Activated CD8-positive, alpha-beta memory T cell treated with anti-CD3 and anti-CD28 coated beads for 24 hours (primary cell): ENCODE measurements at regions not wholly inside any gene's neighbourhood (a gene's known extent, or its start where the extent isn't known, plus 50 kb on each side); places are given as distances from the start of the nearest gene placed in this dataset.
"Not testable (repeated sequence)": the region's sequence is repeated elsewhere in the genome, so short reads cannot be mapped to it uniquely, and the experiment has no call there.

ENCODE experiments used
- DNase-seq: peaks from one replicate; pipeline ENCODE4 v3.0.0-alpha.2; 2020

GRCh38 chr10:119996944-119997343, 104.4 kb downstream of the SEC23IP start:
- DNase-seq: no peak

- no peak for DNase-seq
Measured at GRCh38 chr10:119997429-119997828, 104.9 kb downstream of the SEC23IP start.

GRCh38 chr10:120002785-120003184, 110.3 kb downstream of the SEC23IP start:
- no peak for DNase-seq

GRCh38 chr10:120005207-120006201, 113.0 kb downstream of the SEC23IP start:
- DNase-seq: no peak

- no peak for DNase-seq
Measured at GRCh38 chr10:120007261-120007660, 114.7 kb downstream of the SEC23IP start.

GRCh38 chr10:120011359-120012130, 119.0 kb downstream of the SEC23IP start:
- no peak for DNase-seq

GRCh38 chr10:120012131-120012400, 119.5 kb downstream of the SEC23IP start:
- no peak for DNase-seq

- no peak for DNase-seq
Measured at GRCh38 chr10:120012566-120012965, 120.0 kb downstream of the SEC23IP start.

GRCh38 chr10:120014031-120014430, 121.5 kb downstream of the SEC23IP start:
- DNase-seq: no peak

GRCh38 chr10:120015064-120015463, 122.5 kb downstream of the SEC23IP start:
- DNase-seq: no peak

GRCh38 chr10:120016906-120017305, 124.4 kb downstream of the SEC23IP start:
- DNase-seq: no peak

- no peak for DNase-seq
Measured at GRCh38 chr10:120017733-120018417, 125.3 kb downstream of the SEC23IP start.

GRCh38 chr10:120018695-120019094, 126.2 kb downstream of the SEC23IP start:
- DNase-seq: no peak

- DNase-seq: no peak
Measured at GRCh38 chr10:120019568-120019967, 127.0 kb downstream of the SEC23IP start.

- no peak for DNase-seq
Measured at GRCh38 chr10:120022357-120022756, 129.8 kb downstream of the SEC23IP start.

- DNase-seq: no peak
Measured at GRCh38 chr10:120034236-120034635, 141.7 kb downstream of the SEC23IP start.

GRCh38 chr10:120039046-120039445, 146.5 kb downstream of the SEC23IP start:
- DNase-seq: no peak

- no peak for DNase-seq
Measured at GRCh38 chr10:120039826-120040225, 147.3 kb downstream of the SEC23IP start.

- DNase-seq: no peak
Measured at GRCh38 chr10:120041807-120042559, 149.5 kb downstream of the SEC23IP start.

- DNase-seq: no peak
Measured at GRCh38 chr10:120042705-120043104, 150.2 kb downstream of the SEC23IP start.

- DNase-seq: not testable (repeated sequence)
Measured at GRCh38 chr10:120047373-120047772, 154.8 kb downstream of the SEC23IP start.

- no peak for DNase-seq
Measured at GRCh38 chr10:120047926-120048325, 155.4 kb downstream of the SEC23IP start.

- no peak for DNase-seq
Measured at GRCh38 chr10:120048391-120048790, 155.9 kb downstream of the SEC23IP start.
